ENCODE measurements at regions not wholly inside any gene's neighbourhood (a gene's known extent, or its start where the extent isn't known, plus 50 kb on each side); places are given as distances from the start of the nearest gene placed in this dataset.

GRCh38 chr4:14532436-14532835 is 469.8 kb upstream of the CPEB2 start:
- no peak for DNase-seq (ENCODE audit: low spot score)
- TF ChIP-seq, protein P1, sequence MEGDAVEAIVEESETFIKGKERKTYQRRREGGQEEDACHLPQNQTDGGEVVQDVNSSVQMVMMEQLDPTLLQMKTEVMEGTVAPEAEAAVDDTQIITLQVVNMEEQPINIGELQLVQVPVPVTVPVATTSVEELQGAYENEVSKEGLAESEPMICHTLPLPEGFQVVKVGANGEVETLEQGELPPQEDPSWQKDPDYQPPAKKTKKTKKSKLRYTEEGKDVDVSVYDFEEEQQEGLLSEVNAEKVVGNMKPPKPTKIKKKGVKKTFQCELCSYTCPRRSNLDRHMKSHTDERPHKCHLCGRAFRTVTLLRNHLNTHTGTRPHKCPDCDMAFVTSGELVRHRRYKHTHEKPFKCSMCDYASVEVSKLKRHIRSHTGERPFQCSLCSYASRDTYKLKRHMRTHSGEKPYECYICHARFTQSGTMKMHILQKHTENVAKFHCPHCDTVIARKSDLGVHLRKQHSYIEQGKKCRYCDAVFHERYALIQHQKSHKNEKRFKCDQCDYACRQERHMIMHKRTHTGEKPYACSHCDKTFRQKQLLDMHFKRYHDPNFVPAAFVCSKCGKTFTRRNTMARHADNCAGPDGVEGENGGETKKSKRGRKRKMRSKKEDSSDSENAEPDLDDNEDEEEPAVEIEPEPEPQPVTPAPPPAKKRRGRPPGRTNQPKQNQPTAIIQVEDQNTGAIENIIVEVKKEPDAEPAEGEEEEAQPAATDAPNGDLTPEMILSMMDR (IDR thresholded peaks at IDR 0.05): no peak

DNA sequence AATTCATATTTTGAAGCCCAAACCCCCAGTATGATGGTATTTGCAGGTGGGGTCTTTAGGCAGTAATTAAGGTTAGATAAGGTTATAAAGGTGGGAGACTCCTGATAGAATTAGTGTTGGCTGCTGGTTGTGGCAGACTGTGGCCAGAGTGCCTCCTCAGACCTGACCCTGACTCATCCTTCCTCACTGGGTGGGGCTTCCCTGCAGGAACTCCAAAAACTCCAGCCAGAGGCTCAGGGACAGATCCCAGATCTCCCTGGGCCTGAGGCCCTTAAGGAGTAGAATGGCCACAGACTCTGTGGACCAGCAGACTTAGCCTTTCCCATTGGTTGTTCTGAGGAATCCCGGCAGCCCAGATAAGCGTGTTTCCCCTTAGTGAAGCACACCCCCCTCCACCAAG is 463.0 kb upstream of the CPEB2 start:
- H3K27ac ChIP-seq: no peak overlapping the region
- no peak overlapping the region for H3K4me3 ChIP-seq
- TF ChIP-seq, protein P1 (IDR thresholded peaks at IDR 0.05): no peak
- no peak for DNase-seq (ENCODE audit: low spot score)

More at GRCh38 chr4:14532436-14532835, 469.8 kb upstream of the CPEB2 start:
- Histone ChIP-seq H3K27ac (no peak overlapping the region), H3K4me3 (no peak overlapping the region)

DNA sequence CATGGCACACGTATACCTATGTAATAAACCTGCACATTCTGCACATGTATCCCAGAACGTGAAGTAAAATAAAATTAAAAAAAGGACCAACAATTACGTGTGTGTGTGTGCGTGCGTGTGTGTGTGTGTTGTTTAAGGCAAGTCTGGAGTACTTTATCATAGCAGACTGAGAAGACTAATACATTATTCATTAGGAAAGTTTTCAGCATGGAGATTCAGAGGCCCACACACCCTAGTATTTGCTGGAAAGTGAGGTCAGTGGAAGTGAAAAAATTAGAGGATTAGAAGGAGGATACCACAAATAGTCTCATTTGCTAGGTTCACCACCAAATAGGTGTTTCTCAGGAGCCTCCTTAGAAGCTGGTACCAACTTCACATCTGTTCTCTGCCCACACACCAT is 457.1 kb upstream of the CPEB2 start:
- no peak for DNase-seq (ENCODE audit: low spot score)
- TF ChIP-seq, protein P1 (IDR thresholded peaks at IDR 0.05): no peak
- no peak overlapping the region for H3K27ac ChIP-seq

GRCh38 chr4:14545807-14546206 is 456.5 kb upstream of the CPEB2 start:
- Histone ChIP-seq H3K4me3 (no peak overlapping the region), H3K27ac (no peak overlapping the region)
- no peak for DNase-seq (ENCODE audit: low spot score)
- TF ChIP-seq, protein P1 (IDR thresholded peaks at IDR 0.05): no peak

More for the DNA sequence above, 457.1 kb upstream of the CPEB2 start:
- H3K4me3 ChIP-seq: no peak overlapping the region

DNA sequence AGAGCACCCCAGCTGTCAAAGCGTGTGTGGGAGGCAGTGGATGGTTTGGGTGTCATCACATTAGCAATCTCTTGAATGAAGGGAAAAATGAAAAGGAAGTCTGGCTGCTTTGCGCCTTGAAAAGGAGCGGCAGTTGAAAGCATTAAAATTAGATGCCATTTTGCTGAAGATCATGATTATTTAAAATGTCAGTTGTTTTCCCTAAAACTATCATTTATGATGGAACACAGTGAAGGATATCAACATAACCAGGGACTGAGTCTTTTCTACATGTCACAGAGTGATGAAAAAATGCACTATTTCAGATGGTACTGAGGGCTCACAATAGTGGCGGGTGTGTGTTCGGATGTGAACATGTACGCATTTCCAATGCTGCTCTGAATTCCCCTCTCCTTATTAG is 450.2 kb upstream of the CPEB2 start:
- Histone ChIP-seq H3K27ac (no peak overlapping the region), H3K4me3 (no peak overlapping the region)
- TF ChIP-seq, protein P1 (IDR thresholded peaks at IDR 0.05): no peak
- DNase-seq (ENCODE audit: low spot score): no peak

- no peak for DNase-seq (ENCODE audit: low spot score)
- H3K4me3 ChIP-seq: no peak overlapping the region
- no peak overlapping the region for H3K27ac ChIP-seq
- TF ChIP-seq, protein P1 (IDR thresholded peaks at IDR 0.05): no peak
Measured at GRCh38 chr4:14559646-14560045, 442.6 kb upstream of the CPEB2 start.

DNA sequence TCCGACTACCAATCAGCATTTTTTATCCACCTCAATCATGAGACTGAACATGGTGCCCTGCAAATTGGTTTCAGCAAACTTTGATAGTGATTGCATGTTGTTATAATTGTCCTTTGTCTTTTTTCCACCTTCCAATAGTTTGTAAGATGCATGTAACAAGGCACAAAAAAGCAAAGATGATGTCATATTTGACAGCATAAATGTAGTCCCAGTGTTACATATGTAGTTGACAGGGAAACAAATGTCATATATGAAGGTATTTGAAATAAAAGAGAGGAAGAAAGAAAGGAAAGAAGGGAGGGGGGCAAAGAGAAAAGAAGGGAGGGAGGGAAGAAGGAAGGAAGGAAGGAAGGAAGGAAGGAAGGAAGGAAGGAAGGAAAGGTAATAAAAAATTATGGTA is 441.7 kb upstream of the CPEB2 start:
- TF ChIP-seq, protein P1 (IDR thresholded peaks at IDR 0.05): no peak
- no peak overlapping the region for H3K4me3 ChIP-seq
- H3K27ac ChIP-seq: no peak overlapping the region

More for the DNA sequence above, 441.7 kb upstream of the CPEB2 start:
- DNase-seq (ENCODE audit: low spot score): no peak

Data from coronary artery (tissue), 2 donors.